Transverse colon (tissue), 3 donors: ENCODE measurements at regions not wholly inside any gene's neighbourhood (a gene's known extent, or its start where the extent isn't known, plus 50 kb on each side); places are given as distances from the start of the nearest gene placed in this dataset.

Experiments
- EP300 ChIP-seq: sonication (generic); formaldehyde crosslinking; IDR thresholded peaks from one replicate; pipeline ENCODE4 v1.6.1; 2017; ENCODE audit warnings: antibody characterized with exemption, low read depth
- TF ChIP-seq, protein P1 (sequence below), 5 experiments: fragments of 200-600 bp in 3 of 5; fragments of 450-650 bp in 2 of 5; sonication (generic) in 3 of 5; IDR thresholded peaks; 1 replicate in 2 of 5; 2 replicates in 3 of 5; pipeline ENCODE4 v1.5.1; 2016 to 2017; ENCODE audit warnings: antibody characterized with exemption in 5 of 5, inconsistent platforms in 3 of 5, mild to moderate bottlenecking in 2 of 5, moderate library complexity in 1 of 5

DNA sequence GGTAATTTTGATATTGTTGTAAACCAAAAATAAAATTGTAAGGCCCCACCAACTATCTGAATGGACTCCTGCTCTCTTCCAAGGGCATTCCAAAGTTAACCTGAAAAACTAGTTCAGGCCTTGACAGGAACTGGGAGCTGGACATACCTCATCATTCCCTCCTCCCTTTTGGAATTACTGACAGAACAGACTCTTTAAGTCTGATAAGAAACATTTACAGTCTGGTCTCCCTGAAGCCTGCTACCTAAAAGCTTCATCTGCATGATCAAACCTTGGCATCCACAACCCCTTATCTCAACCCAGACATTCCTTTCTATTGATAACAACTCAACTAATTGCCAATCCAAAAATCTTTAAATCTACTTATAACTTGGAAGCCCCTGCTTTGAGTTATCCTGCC lies 123.8 kb downstream of the TLR5 start:
- no peak for TF ChIP-seq EP300
- TF ChIP-seq, protein P1, sequence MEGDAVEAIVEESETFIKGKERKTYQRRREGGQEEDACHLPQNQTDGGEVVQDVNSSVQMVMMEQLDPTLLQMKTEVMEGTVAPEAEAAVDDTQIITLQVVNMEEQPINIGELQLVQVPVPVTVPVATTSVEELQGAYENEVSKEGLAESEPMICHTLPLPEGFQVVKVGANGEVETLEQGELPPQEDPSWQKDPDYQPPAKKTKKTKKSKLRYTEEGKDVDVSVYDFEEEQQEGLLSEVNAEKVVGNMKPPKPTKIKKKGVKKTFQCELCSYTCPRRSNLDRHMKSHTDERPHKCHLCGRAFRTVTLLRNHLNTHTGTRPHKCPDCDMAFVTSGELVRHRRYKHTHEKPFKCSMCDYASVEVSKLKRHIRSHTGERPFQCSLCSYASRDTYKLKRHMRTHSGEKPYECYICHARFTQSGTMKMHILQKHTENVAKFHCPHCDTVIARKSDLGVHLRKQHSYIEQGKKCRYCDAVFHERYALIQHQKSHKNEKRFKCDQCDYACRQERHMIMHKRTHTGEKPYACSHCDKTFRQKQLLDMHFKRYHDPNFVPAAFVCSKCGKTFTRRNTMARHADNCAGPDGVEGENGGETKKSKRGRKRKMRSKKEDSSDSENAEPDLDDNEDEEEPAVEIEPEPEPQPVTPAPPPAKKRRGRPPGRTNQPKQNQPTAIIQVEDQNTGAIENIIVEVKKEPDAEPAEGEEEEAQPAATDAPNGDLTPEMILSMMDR (IDR thresholded peaks at IDR 0.05), result no peak
